CD4-positive, alpha-beta T cell treated with Interleukin-17A for 4 hours (primary cell): ENCODE measurements at regions not wholly inside any gene's neighbourhood (a gene's known extent, or its start where the extent isn't known, plus 50 kb on each side); places are given as distances from the start of the nearest gene placed in this dataset.
"Not testable (repeated sequence)": the region's sequence is repeated elsewhere in the genome, so short reads cannot be mapped to it uniquely, and the experiment has no call there.

Experiments
- DNase-seq: peaks from one replicate; pipeline ENCODE4 v3.0.0-alpha.2; 2020; ENCODE audit warnings: mixed read lengths

GRCh38 chr2:199558156-199558555, 100.4 kb upstream of the SATB2 start:
- DNase-seq = no peak

GRCh38 chr2:199556527-199557285, 99.0 kb upstream of the SATB2 start:
- no peak for DNase-seq

- no peak for DNase-seq
Measured at GRCh38 chr2:199554026-199554425, 96.3 kb upstream of the SATB2 start.

- no peak for DNase-seq
Measured at GRCh38 chr2:199552141-199552540, 94.4 kb upstream of the SATB2 start.

- DNase-seq = no peak
Measured at GRCh38 chr2:199543606-199544172, 86.0 kb upstream of the SATB2 start.

- no peak for DNase-seq
Measured at GRCh38 chr2:199535445-199536177, 77.9 kb upstream of the SATB2 start.

GRCh38 chr2:199533873-199534272, 76.1 kb upstream of the SATB2 start:
- not testable (repeated sequence) for DNase-seq

GRCh38 chr2:199527071-199527470, 69.3 kb upstream of the SATB2 start:
- no peak for DNase-seq

- no peak for DNase-seq
Measured at GRCh38 chr2:199524689-199525574, 67.2 kb upstream of the SATB2 start.

GRCh38 chr2:199509403-199509802, 51.7 kb upstream of the SATB2 start:
- no peak for DNase-seq
